ENCODE measurements at regions not wholly inside any gene's neighbourhood (a gene's known extent, or its start where the extent isn't known, plus 50 kb on each side); places are given as distances from the start of the nearest gene placed in this dataset.

DNA sequence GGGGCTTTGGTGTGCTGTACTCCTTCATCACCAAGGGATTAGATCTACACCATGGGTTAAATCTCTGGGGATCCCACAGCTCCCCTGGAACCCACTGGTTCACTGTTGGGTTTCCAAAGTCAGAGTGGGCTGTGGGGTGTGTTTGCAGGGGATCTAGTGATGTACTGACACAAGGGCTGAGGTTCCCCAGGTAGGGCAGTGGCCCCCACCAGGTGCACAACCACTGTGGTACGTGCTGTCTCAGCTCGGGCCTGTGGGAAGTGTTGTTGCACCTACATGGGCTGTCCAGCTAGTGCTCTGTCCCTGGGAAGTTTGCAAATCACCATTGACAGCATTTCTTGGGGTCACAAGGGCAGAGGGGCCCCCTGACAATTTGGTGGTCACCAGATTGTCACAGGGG lies 134.4 kb upstream of the CDH8 start:
- no peak for DNase-seq (ENCODE audit: low read depth)
- no peak overlapping the region for H3K4me3 ChIP-seq (ENCODE audit: low read depth, low read length)
- TF ChIP-seq, protein P1, sequence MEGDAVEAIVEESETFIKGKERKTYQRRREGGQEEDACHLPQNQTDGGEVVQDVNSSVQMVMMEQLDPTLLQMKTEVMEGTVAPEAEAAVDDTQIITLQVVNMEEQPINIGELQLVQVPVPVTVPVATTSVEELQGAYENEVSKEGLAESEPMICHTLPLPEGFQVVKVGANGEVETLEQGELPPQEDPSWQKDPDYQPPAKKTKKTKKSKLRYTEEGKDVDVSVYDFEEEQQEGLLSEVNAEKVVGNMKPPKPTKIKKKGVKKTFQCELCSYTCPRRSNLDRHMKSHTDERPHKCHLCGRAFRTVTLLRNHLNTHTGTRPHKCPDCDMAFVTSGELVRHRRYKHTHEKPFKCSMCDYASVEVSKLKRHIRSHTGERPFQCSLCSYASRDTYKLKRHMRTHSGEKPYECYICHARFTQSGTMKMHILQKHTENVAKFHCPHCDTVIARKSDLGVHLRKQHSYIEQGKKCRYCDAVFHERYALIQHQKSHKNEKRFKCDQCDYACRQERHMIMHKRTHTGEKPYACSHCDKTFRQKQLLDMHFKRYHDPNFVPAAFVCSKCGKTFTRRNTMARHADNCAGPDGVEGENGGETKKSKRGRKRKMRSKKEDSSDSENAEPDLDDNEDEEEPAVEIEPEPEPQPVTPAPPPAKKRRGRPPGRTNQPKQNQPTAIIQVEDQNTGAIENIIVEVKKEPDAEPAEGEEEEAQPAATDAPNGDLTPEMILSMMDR (IDR thresholded peaks at IDR 0.05; ENCODE audit: insufficient read depth, low read depth, low read length) = no peak

DNA sequence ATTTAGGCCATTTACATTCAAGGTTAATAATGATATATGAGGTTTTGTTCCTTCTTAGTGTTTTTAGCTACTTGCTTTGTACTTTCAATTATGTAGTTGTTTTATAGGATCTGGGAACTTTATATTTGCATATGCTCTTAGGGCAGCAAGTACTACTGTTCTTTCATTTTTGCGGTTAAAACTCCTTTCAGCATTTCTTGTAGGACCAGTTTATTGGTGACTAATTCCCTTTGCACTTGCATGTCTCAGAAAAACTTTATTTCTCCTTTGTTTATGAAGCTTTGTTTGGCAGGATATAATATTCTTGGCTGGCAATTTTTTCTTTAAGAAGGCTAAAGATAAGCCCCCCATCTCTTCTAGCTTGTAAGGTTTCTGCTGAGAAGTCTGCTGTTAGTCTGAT lies 131.3 kb upstream of the CDH8 start:
- TF ChIP-seq, protein P1 (IDR thresholded peaks at IDR 0.05; ENCODE audit: insufficient read depth, low read depth, low read length) = no peak

GRCh38 chr16:62157544-62157943 lies 121.3 kb upstream of the CDH8 start:
- TF ChIP-seq, protein P1 (IDR thresholded peaks at IDR 0.05; ENCODE audit: insufficient read depth, low read depth, low read length) = no peak
- DNase-seq (ENCODE audit: low read depth) = no peak
- H3K4me3 ChIP-seq (ENCODE audit: low read depth, low read length) = no peak overlapping the region

More for the DNA sequence above, 131.3 kb upstream of the CDH8 start:
- no peak for DNase-seq (ENCODE audit: low read depth)
- H3K4me3 ChIP-seq (ENCODE audit: low read depth, low read length) = no peak overlapping the region

- TF ChIP-seq, protein P1 (IDR thresholded peaks at IDR 0.05; ENCODE audit: insufficient read depth, low read depth, low read length) = no peak
- DNase-seq (ENCODE audit: low read depth) = no peak
- H3K4me3 ChIP-seq (ENCODE audit: low read depth, low read length) = no peak overlapping the region
Measured at GRCh38 chr16:62156971-62157370, 120.7 kb upstream of the CDH8 start.

GRCh38 chr16:62149631-62150030 lies 113.4 kb upstream of the CDH8 start:
- TF ChIP-seq, protein P1 (IDR thresholded peaks at IDR 0.05; ENCODE audit: insufficient read depth, low read depth, low read length) = no peak
- H3K4me3 ChIP-seq (ENCODE audit: low read depth, low read length) = no peak overlapping the region
- DNase-seq (ENCODE audit: low read depth) = no peak

DNA sequence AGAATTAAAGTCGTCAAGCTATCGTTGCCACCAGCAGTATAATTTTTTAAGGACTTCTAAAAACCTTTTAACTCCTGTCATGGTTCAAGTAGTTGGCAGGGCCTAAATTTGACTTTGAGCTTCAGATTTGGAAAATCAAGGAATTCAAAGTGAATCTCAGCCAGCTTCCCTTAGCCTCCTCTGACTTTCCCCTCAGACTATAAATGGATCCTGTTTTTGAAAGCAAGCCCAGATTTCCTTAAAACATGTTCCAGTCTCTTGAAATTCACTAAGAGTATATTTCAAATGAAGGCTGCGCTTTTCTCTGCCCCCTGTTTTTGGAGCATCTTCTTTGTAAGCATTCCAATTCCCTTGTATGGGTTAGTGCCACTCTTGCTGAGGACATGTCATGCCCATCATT lies 101.8 kb upstream of the CDH8 start:
- DNase-seq (ENCODE audit: low read depth) = no peak
- TF ChIP-seq, protein P1 (IDR thresholded peaks at IDR 0.05; ENCODE audit: insufficient read depth, low read depth, low read length) = no peak
- no peak overlapping the region for H3K4me3 ChIP-seq (ENCODE audit: low read depth, low read length)

DNA sequence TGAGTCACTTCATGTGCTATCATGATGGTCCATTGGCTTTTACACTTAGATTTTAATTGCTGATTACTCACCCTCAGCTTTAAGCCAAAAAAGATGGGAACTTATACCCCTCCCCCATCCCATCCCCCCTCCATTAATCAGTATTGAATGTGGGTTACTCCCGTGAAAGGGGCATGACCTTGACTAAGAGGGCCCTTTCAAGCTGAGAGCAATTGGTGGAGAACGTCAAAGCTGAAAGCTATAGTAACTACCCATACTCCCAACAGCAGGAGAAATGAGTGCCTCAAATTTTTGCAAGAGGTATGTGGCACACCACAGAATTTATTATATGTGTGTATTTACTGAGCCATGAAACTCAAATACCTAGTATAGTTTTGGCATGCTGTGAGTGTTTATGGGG lies 99.7 kb upstream of the CDH8 start:
- no peak for DNase-seq (ENCODE audit: low read depth)
- TF ChIP-seq, protein P1 (IDR thresholded peaks at IDR 0.05; ENCODE audit: insufficient read depth, low read depth, low read length) = no peak
- no peak overlapping the region for H3K4me3 ChIP-seq (ENCODE audit: low read depth, low read length)

Data from fibroblast of villous mesenchyme (primary cell).